A673 (cell line): ENCODE measurements at regions not wholly inside any gene's neighbourhood (a gene's known extent, or its start where the extent isn't known, plus 50 kb on each side); places are given as distances from the start of the nearest gene placed in this dataset.

ENCODE experiments used
- BruUV-seq: library from RNA; stranded (reverse); fragments of 400-500 nt; replicated peaks from 2 replicates; lab custom pipeline; 2021; lab: Mats Ljungman, UMichigan
- CTCF ChIA-PET: fragments of 300-600 bp; sonication (Branson Sonifier 250); formaldehyde crosslinking; loops from one replicate; lab custom pipeline; 2022; ENCODE audit warnings: antibody characterized with exemption; lab: Charles Lee
- POLR2A ChIA-PET: fragments of 300-600 bp; sonication (Branson Sonifier 250); formaldehyde crosslinking; loops from one replicate; lab custom pipeline; 2022; ENCODE audit warnings: antibody characterized with exemption; ENCODE audit not compliant: low non-redundant PET; lab: Charles Lee
- DNase-seq: peaks from one replicate; pipeline ENCODE4 v3.0.0-alpha.2; 2015; ENCODE audit warnings: low spot score
- H3K27ac ChIP-seq: fragments of 200-600 bp; sonication (generic); 2 replicates; pipeline ENCODE4 v1.5.1; 2016; ENCODE audit warnings: mixed run types, low read depth, mild to moderate bottlenecking, mixed read lengths, antibody characterized with exemption, low read length; ENCODE audit not compliant: poor library complexity, severe bottlenecking
- H3K27me3 ChIP-seq: fragments of 200-600 bp; sonication (generic); replicated peaks from 2 replicates; pipeline ENCODE4 v1.6.1; 2017; ENCODE audit warnings: mixed run types, low read depth, mild to moderate bottlenecking, mixed read lengths, antibody characterized with exemption, low read length; ENCODE audit not compliant: insufficient read depth, poor library complexity
- H3K36me3 ChIP-seq: fragments of 200-600 bp; sonication (generic); 2 replicates; pipeline ENCODE4 v1.6.1; 2016; ENCODE audit warnings: mixed run types, mild to moderate bottlenecking, mixed read lengths, antibody characterized with exemption, low read length; ENCODE audit not compliant: insufficient read depth, poor library complexity, severe bottlenecking
- H3K4me1 ChIP-seq: fragments of 200-600 bp; sonication (generic); 2 replicates; pipeline ENCODE4 v1.6.1; 2017; ENCODE audit warnings: mixed run types, mild to moderate bottlenecking, mixed read lengths, antibody characterized with exemption, low read length; ENCODE audit not compliant: insufficient read depth, poor library complexity, severe bottlenecking
- H3K4me3 ChIP-seq: fragments of 200-600 bp; sonication (generic); 2 replicates; pipeline ENCODE4 v1.5.1; 2016; ENCODE audit warnings: low read depth, mixed run types, mild to moderate bottlenecking, mixed read lengths, low read length; ENCODE audit not compliant: poor library complexity, severe bottlenecking
- H3K9me3 ChIP-seq: fragments of 200-600 bp; sonication (generic); 2 replicates; pipeline ENCODE4 v1.6.1; 2016; ENCODE audit warnings: mixed run types, low read depth, mild to moderate bottlenecking, mixed read lengths, antibody characterized with exemption, low read length; ENCODE audit not compliant: poor library complexity, severe bottlenecking
- EZH2 ChIP-seq: fragments of 200-600 bp; sonication (generic); IDR thresholded peaks from 2 replicates; pipeline ENCODE4 v1.6.1; 2017; ENCODE audit warnings: borderline replicate concordance, low read depth, mild to moderate bottlenecking, mixed read lengths, antibody characterized with exemption, low read length; ENCODE audit not compliant: poor library complexity, severe bottlenecking
- intact Hi-C: fragments of 100-400 bp; cut with micrococcal nuclease; formaldehyde crosslinking; loops from one replicate; pipeline ENCODE4 v1.10.0; 2022; ENCODE audit not compliant: unreplicated experiment
- TF ChIP-seq, protein P1 (sequence below): fragments of 300-800, 200-600 bp; sonication (generic); conservative IDR thresholded peaks from 2 replicates; pipeline ENCODE4 v1.5.1; 2017; ENCODE audit warnings: low read depth, mild to moderate bottlenecking, antibody characterized with exemption, low read length, moderate library complexity, mixed read lengths

DNA sequence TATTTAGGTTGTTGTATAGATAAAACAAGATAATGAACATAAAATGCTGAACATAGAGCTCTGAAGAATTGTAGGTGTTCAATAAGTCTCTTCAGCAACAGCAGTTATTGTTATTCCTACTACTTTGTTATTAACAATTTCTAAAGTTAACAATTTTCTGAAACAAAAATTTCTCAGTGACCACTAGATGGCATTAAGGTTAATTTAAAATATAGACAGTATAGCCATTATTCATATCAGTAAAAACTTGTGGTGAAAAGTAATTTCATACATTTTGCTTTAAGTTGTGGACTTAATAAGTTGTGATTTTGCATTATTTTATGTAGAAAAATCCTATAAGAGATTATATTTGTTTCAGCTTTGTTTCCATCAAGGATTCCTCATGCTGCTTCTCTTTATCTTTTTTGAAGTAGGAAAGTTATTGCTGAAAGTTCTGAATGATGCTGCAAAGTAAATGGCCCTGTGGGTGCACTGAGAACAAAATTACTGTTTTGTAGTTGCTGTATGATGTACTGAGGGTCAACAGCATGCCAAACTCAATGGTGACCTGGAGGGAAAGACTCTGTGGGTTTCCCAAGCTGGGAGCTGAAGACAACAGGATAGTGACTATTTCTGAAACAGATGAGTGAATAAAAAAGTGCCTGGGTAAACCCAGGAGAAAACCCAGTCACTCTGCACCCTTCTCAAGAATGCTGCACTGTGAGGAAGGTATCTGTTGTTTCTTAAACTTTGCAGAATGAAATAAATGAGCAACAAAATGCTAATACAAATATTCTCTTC is 253.6 kb downstream of the KIF20B start:
- no peak overlapping the region for H3K27ac ChIP-seq
- H3K27me3 ChIP-seq, result peaks cover 14% of the 10 kb centered on the region
- H3K4me3 ChIP-seq, result no peak overlapping the region
- H3K9me3 ChIP-seq, result no peaks in the 10 kb centered on the region
- H3K36me3 ChIP-seq, result no peaks in the 10 kb centered on the region
- intact Hi-C loops, result loop anchor here (10.0 kb wide), 2 partner anchors 530 to 640 kb away; no protein-coding TSS in a partner anchor
- CTCF ChIA-PET, result no interaction called here
- POLR2A ChIA-PET, result no interaction called here
- TF ChIP-seq, protein P1, sequence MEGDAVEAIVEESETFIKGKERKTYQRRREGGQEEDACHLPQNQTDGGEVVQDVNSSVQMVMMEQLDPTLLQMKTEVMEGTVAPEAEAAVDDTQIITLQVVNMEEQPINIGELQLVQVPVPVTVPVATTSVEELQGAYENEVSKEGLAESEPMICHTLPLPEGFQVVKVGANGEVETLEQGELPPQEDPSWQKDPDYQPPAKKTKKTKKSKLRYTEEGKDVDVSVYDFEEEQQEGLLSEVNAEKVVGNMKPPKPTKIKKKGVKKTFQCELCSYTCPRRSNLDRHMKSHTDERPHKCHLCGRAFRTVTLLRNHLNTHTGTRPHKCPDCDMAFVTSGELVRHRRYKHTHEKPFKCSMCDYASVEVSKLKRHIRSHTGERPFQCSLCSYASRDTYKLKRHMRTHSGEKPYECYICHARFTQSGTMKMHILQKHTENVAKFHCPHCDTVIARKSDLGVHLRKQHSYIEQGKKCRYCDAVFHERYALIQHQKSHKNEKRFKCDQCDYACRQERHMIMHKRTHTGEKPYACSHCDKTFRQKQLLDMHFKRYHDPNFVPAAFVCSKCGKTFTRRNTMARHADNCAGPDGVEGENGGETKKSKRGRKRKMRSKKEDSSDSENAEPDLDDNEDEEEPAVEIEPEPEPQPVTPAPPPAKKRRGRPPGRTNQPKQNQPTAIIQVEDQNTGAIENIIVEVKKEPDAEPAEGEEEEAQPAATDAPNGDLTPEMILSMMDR, result peak; percentile 59
- no peak for TF ChIP-seq EZH2
- no peak for DNase-seq
- H3K4me1 ChIP-seq, result no peaks in the 10 kb centered on the region
- BruUV-seq, result no TSS peak

DNA sequence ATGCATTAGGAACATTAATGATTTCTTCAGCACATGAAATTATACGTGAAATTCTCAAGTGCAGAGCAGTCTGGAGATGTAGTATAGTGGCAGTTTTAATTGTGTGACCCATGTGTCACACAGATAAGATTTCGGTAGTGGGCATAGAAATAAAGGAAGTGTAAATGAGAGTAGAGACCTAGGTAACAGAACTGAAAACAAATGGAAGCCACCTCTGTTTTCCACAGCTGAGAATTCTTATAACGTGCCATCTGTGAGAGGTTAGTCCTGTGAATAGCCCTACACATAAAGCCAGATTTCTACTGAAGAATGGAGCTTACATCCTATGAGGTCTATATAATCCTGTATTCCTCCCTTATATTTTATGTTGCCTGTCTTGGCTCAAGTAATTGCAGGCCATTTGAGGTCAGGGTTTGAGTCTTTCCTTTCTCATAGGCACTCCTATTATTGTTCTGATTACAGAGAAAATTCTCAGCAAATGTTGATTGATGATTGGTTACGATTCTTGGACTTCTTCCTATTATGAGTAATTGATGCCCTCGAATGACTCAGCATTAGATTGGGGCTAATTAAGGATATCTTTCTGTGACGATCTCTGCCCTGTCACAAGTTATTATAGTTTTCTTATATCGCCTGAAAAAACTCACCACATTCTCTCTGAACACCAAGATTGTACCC is 258.2 kb downstream of the KIF20B start:
- TF ChIP-seq EZH2, result no peak
- TF ChIP-seq, protein P1, result no peak
- H3K36me3 ChIP-seq, result no peaks in the 10 kb centered on the region
- ChIA-PET POLR2A (no interaction called here), CTCF (no interaction called here)
- H3K4me1 ChIP-seq, result no peaks in the 10 kb centered on the region
- no TSS peak for BruUV-seq
- no peak overlapping the region for H3K27ac ChIP-seq
- no peak for DNase-seq
- H3K27me3 ChIP-seq, result peaks cover 26% of the 10 kb centered on the region
- intact Hi-C loops, result loop anchor here (10.0 kb wide), 2 partner anchors 535 to 635 kb away; no protein-coding TSS in a partner anchor
- H3K4me3 ChIP-seq, result no peak overlapping the region
- no peaks in the 10 kb centered on the region for H3K9me3 ChIP-seq

DNA sequence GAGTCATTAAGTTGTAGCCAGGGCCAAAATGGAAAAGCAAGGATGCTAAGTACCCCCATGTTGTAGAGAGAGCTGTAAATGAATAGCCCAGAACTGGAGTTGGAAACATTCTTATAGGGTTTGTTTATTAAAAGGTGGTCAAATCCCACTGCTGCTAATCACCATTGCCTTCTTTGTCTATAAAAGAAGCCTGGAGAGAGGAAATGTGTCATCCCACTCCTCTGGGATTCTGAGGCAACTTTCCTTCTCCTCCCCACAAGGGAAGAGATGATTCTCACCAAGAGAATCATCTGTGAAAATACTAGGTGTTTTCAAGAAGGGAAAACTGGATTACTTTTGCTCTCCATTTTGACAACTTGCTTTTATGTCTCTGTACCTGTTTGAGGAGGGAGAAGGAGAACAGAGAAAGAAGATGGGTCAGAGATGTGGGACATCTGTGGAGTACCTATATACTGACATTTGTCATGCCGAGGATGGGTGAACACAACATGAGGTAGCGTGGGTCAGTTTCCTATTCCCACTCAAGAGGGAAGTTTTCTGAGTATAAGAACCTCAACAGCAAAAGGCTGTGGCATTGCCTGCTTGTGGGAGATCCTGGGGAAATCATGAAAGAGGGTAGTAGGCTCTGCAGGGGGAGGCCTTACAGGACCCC is 262.2 kb downstream of the KIF20B start:
- H3K27me3 ChIP-seq, result peaks cover 33% of the 10 kb centered on the region
- H3K4me3 ChIP-seq, result no peak overlapping the region
- intact Hi-C loops, result no loop called here
- no peaks in the 10 kb centered on the region for H3K9me3 ChIP-seq
- BruUV-seq, result no TSS peak
- ChIA-PET POLR2A (no interaction called here), CTCF (no interaction called here)
- no peak overlapping the region for H3K27ac ChIP-seq
- no peaks in the 10 kb centered on the region for H3K4me1 ChIP-seq
- no peaks in the 10 kb centered on the region for H3K36me3 ChIP-seq
- no peak for TF ChIP-seq EZH2
- TF ChIP-seq, protein P1, result no peak
- no peak for DNase-seq
